ENCODE measurements at regions not wholly inside any gene's neighbourhood (a gene's known extent, or its start where the extent isn't known, plus 50 kb on each side); places are given as distances from the start of the nearest gene placed in this dataset.

- Mint-ChIP-seq H3K27me3 (ENCODE audit: insufficient read depth, low read depth) (peaks cover 6% of the 10 kb centered on the region), H3K27ac (no peak overlapping the region), H3K36me3 (no peaks in the 10 kb centered on the region), H3K4me1 (no peaks in the 10 kb centered on the region), H3K9me3 (peaks cover 2% of the 10 kb centered on the region), H3K4me3 (no peak overlapping the region)
- Histone ChIP-seq H3K79me2 (ENCODE audit: low read depth) (no peaks in the 10 kb centered on the region), H3F3A (ENCODE audit: low read depth) (no peaks in the 10 kb centered on the region), H3K4me2 (no peak overlapping the region), H3K27me3 (no peaks in the 10 kb centered on the region), H3K27ac (no peak overlapping the region), H2AFZ (replicated peaks) (no peak overlapping the region), H3K9ac (no peak overlapping the region), H4K20me1 (ENCODE audit: low read depth) (no peaks in the 10 kb centered on the region), H3K36me3 (no peaks in the 10 kb centered on the region), H3K4me3 (no peak overlapping the region), H3K9me3 (ENCODE audit: low read depth) (no peaks in the 10 kb centered on the region), H3K4me1 (no peaks in the 10 kb centered on the region)
- no peak for DNase-seq (ENCODE audit: low spot score)
- TF ChIP-seq EZH2 (IDR thresholded peaks at IDR 0.05) (no peak), CTCF (IDR thresholded peaks at IDR 0.05) (no peak), EZH2phosphoT487 (IDR thresholded peaks at IDR 0.05) (no peak)
Observed at GRCh38 chr6:168791917-168792316, 350.9 kb downstream of the SMOC2 start.

- Histone ChIP-seq H3K4me2 (no peak overlapping the region), H3K27ac (no peak overlapping the region), H3K4me3 (no peak overlapping the region), H4K20me1 (ENCODE audit: low read depth) (no peaks in the 10 kb centered on the region), H3K36me3 (no peaks in the 10 kb centered on the region), H3K27me3 (no peaks in the 10 kb centered on the region), H3K4me1 (no peaks in the 10 kb centered on the region), H3K9ac (no peak overlapping the region), H3K9me3 (ENCODE audit: low read depth) (no peaks in the 10 kb centered on the region), H2AFZ (replicated peaks) (no peak overlapping the region), H3K79me2 (ENCODE audit: low read depth) (no peaks in the 10 kb centered on the region), H3F3A (ENCODE audit: low read depth) (no peaks in the 10 kb centered on the region)
- Mint-ChIP-seq H3K4me1 (peaks cover 2% of the 10 kb centered on the region), H3K36me3 (no peaks in the 10 kb centered on the region), H3K9me3 (no peaks in the 10 kb centered on the region), H3K27ac (no peak overlapping the region), H3K27me3 (ENCODE audit: insufficient read depth, low read depth) (peaks cover 9% of the 10 kb centered on the region), H3K4me3 (no peak overlapping the region)
- no peak for TF ChIP-seq CTCF (IDR thresholded peaks at IDR 0.05)
- TF ChIP-seq EZH2phosphoT487 (IDR thresholded peaks at IDR 0.05), result no peak
- no peak for TF ChIP-seq EZH2 (IDR thresholded peaks at IDR 0.05)
- no peak for DNase-seq (ENCODE audit: low spot score)
Observed at GRCh38 chr6:168789699-168790098, 348.7 kb downstream of the SMOC2 start.

- Histone ChIP-seq H2AFZ (replicated peaks) (no peak overlapping the region), H3F3A (ENCODE audit: low read depth) (no peaks in the 10 kb centered on the region), H3K36me3 (no peaks in the 10 kb centered on the region), H3K4me3 (no peak overlapping the region), H3K79me2 (ENCODE audit: low read depth) (no peaks in the 10 kb centered on the region), H3K9ac (no peak overlapping the region), H3K4me1 (no peaks in the 10 kb centered on the region), H3K4me2 (no peak overlapping the region), H3K27ac (no peak overlapping the region), H4K20me1 (ENCODE audit: low read depth) (no peaks in the 10 kb centered on the region), H3K27me3 (no peaks in the 10 kb centered on the region), H3K9me3 (ENCODE audit: low read depth) (no peaks in the 10 kb centered on the region)
- no peak overlapping the region for H3K4me3 Mint-ChIP-seq
- H3K27ac Mint-ChIP-seq, result no peak overlapping the region
- no peak for DNase-seq (ENCODE audit: low spot score)
- H3K36me3 Mint-ChIP-seq, result no peaks in the 10 kb centered on the region
- peaks cover 11% of the 10 kb centered on the region for H3K27me3 Mint-ChIP-seq (ENCODE audit: insufficient read depth, low read depth)
- peaks cover 2% of the 10 kb centered on the region for H3K9me3 Mint-ChIP-seq
- H3K4me1 Mint-ChIP-seq, result peaks cover 6% of the 10 kb centered on the region
- TF ChIP-seq EZH2phosphoT487 (IDR thresholded peaks at IDR 0.05) (no peak), CTCF (IDR thresholded peaks at IDR 0.05) (no peak), EZH2 (IDR thresholded peaks at IDR 0.05) (no peak)
Observed at GRCh38 chr6:168785720-168786511, 344.9 kb downstream of the SMOC2 start.
